Activated naive CD8-positive, alpha-beta T cell (primary cell): ENCODE measurements at regions not wholly inside any gene's neighbourhood (a gene's known extent, or its start where the extent isn't known, plus 50 kb on each side); places are given as distances from the start of the nearest gene placed in this dataset.
"Not testable (repeated sequence)": the region's sequence is repeated elsewhere in the genome, so short reads cannot be mapped to it uniquely, and the experiment has no call there.

Experiments used
- H3K27ac Mint-ChIP-seq: one replicate; pipeline ENCODE4 v1.8.0; 2021; ENCODE audit warnings: mixed read lengths
- H3K27me3 Mint-ChIP-seq: one replicate; pipeline ENCODE4 v1.8.0; 2021; ENCODE audit warnings: mixed read lengths
- H3K36me3 Mint-ChIP-seq: one replicate; pipeline ENCODE4 v1.8.0; 2021; ENCODE audit warnings: mixed read lengths
- H3K4me1 Mint-ChIP-seq: one replicate; pipeline ENCODE4 v1.8.0; 2021; ENCODE audit warnings: low read depth, mixed read lengths
- H3K4me3 Mint-ChIP-seq: one replicate; pipeline ENCODE4 v1.8.0; 2021; ENCODE audit warnings: mild to moderate bottlenecking, mixed read lengths
- H3K9me3 Mint-ChIP-seq: one replicate; pipeline ENCODE4 v1.8.0; 2021; ENCODE audit warnings: low read depth, mixed read lengths

GRCh38 chr2:144026753-144027152, 493.2 kb downstream of the ZEB2 start:
- H3K27me3 Mint-ChIP-seq = no peaks in the 10 kb centered on the region
- H3K27ac Mint-ChIP-seq = no peak overlapping the region
- no peaks in the 10 kb centered on the region for H3K4me1 Mint-ChIP-seq

GRCh38 chr2:144020047-144020446, 499.9 kb downstream of the ZEB2 start:
- no peaks in the 10 kb centered on the region for H3K9me3 Mint-ChIP-seq
- no peak overlapping the region for H3K27ac Mint-ChIP-seq
- H3K27me3 Mint-ChIP-seq = no peaks in the 10 kb centered on the region
- H3K4me3 Mint-ChIP-seq = no peak overlapping the region
- peaks cover 18% of the 10 kb centered on the region for H3K36me3 Mint-ChIP-seq
- H3K4me1 Mint-ChIP-seq = no peaks in the 10 kb centered on the region

More at GRCh38 chr2:144026753-144027152, 493.2 kb downstream of the ZEB2 start:
- H3K36me3 Mint-ChIP-seq = peaks cover 13% of the 10 kb centered on the region
- H3K4me3 Mint-ChIP-seq = no peak overlapping the region
- no peaks in the 10 kb centered on the region for H3K9me3 Mint-ChIP-seq

DNA sequence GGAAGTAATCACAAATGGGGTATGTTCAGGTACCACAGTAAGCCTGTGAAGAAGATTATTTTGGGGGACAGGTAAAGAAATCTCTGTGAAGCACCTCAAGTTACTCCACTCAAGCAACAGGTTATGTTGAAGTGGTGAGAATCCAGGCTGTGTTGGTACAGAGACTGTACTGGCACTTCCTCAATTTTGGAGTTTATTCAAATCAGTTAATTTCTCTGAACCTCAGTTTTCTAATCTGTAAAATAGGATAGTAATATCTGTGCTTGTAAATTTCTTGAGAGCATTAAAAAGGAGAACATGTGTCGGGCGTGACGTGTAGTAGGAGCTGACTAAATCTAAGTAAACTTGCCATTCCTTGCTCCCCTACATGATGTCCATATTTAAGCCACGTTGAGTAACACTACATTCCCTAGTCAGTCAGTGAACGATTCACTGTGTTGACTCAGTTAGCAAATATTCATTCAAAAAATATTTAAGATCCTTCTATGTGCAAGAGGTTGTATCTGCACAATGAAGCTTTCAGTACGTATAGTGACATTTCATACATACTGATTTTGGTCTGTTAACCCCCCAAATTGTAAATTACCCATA, 504.2 kb downstream of the ZEB2 start:
- Mint-ChIP-seq H3K4me3 (no peak overlapping the region), H3K4me1 (no peaks in the 10 kb centered on the region), H3K9me3 (no peaks in the 10 kb centered on the region), H3K36me3 (peaks cover 15% of the 10 kb centered on the region), H3K27me3 (no peaks in the 10 kb centered on the region), H3K27ac (no peak overlapping the region)

DNA sequence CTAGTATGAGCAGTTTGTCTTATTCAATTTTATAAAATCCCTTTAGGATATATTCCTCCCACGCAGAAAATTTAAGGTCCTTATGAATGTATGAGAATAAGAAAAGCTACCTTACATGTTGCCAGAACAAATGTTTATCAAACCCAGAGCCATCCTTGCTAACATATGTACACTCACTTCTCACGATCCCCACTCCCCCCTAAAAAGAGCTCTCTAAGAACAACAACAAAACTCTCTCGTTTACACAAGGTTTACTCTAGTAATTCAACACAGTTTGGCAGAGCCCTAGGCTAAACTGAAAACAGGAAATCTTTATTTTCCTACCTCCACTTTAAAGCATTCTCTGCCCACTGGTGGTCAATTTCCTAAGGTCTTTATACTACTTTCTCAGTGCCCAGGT, 504.9 kb downstream of the ZEB2 start:
- Mint-ChIP-seq H3K36me3 (peaks cover 15% of the 10 kb centered on the region), H3K9me3 (no peaks in the 10 kb centered on the region), H3K4me3 (no peak overlapping the region), H3K27me3 (no peaks in the 10 kb centered on the region), H3K4me1 (no peaks in the 10 kb centered on the region), H3K27ac (no peak overlapping the region)

DNA sequence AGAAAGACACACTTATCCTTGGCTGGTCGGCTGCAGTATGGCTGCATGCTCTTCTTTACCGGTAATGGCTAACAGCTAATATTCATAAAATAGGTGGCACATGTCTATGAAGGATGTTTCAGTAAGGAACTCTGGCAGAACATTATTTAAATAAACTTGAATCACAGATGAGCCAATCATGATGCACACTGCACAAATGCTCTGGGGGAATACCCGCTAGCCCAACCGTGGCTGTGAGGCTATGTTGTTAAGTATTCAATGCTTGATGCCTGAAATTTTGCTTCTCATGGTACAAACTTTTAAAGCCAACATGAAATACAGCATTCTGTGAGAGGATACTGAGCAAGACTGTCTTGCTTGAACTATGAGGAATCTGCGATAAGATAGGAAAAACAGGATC, 505.8 kb downstream of the ZEB2 start:
- Mint-ChIP-seq H3K27ac (no peak overlapping the region), H3K4me1 (no peaks in the 10 kb centered on the region), H3K9me3 (no peaks in the 10 kb centered on the region), H3K27me3 (no peaks in the 10 kb centered on the region), H3K36me3 (peaks cover 12% of the 10 kb centered on the region), H3K4me3 (no peak overlapping the region)

- Mint-ChIP-seq H3K36me3 (peaks cover 18% of the 10 kb centered on the region), H3K9me3 (no peaks in the 10 kb centered on the region), H3K4me3 (no peak overlapping the region), H3K27ac (no peak overlapping the region), H3K4me1 (no peaks in the 10 kb centered on the region), H3K27me3 (no peaks in the 10 kb centered on the region)
Observed at GRCh38 chr2:144012304-144012703, 507.6 kb downstream of the ZEB2 start.

GRCh38 chr2:144011553-144011952, 508.4 kb downstream of the ZEB2 start:
- H3K4me1 Mint-ChIP-seq = no peaks in the 10 kb centered on the region

GRCh38 chr2:144011098-144011497, 508.8 kb downstream of the ZEB2 start:
- no peaks in the 10 kb centered on the region for H3K4me1 Mint-ChIP-seq
- no peaks in the 10 kb centered on the region for H3K9me3 Mint-ChIP-seq
- H3K27me3 Mint-ChIP-seq = no peaks in the 10 kb centered on the region
- no peak overlapping the region for H3K4me3 Mint-ChIP-seq
- no peak overlapping the region for H3K27ac Mint-ChIP-seq
- peaks cover 29% of the 10 kb centered on the region for H3K36me3 Mint-ChIP-seq

More at GRCh38 chr2:144011553-144011952, 508.4 kb downstream of the ZEB2 start:
- H3K4me3 Mint-ChIP-seq = no peak overlapping the region
- H3K36me3 Mint-ChIP-seq = peaks cover 25% of the 10 kb centered on the region
- H3K27ac Mint-ChIP-seq = no peak overlapping the region
- no peaks in the 10 kb centered on the region for H3K9me3 Mint-ChIP-seq
- H3K27me3 Mint-ChIP-seq = no peaks in the 10 kb centered on the region

DNA sequence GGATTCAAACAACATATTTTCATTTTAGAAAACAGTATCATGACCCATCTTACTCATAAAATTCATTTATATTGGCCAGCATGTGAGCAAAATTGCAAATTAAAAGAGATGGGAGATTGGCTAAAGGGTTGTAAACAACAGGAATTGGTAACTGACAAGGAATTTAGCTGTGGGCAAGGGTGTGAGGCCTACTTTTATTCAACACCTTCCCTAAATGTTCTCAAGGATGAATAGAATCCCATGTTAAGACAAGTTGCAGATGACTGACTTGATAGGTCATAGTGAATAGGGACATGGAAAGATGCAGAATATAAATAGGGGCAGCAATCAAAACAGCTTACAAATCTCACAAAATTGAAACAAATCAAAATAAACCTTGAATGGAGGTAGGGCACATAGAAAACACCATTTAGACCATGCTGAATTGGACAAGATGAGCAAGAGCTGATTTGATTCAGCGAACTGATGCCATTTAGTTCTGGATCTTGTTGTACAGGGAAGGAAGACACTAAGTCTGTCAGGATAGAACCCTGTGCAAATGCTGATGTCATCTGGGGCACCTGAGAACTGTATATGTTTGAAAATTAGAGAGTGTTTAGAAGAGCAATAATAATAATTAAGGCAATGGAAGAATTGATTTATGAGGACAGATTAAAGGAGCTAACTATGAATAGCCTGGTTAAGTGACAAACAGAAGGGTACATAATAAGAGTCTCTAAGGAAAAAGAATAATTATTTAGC, 509.7 kb downstream of the ZEB2 start:
- Mint-ChIP-seq H3K27ac (no peak overlapping the region), H3K4me3 (no peak overlapping the region), H3K36me3 (peaks cover 29% of the 10 kb centered on the region), H3K4me1 (no peaks in the 10 kb centered on the region), H3K9me3 (no peaks in the 10 kb centered on the region), H3K27me3 (no peaks in the 10 kb centered on the region)

GRCh38 chr2:144006139-144006538, 513.8 kb downstream of the ZEB2 start:
- H3K36me3 Mint-ChIP-seq = peaks cover 35% of the 10 kb centered on the region
- no peaks in the 10 kb centered on the region for H3K4me1 Mint-ChIP-seq
- no peaks in the 10 kb centered on the region for H3K27me3 Mint-ChIP-seq
- no peak overlapping the region for H3K4me3 Mint-ChIP-seq
- no peak overlapping the region for H3K27ac Mint-ChIP-seq
- no peaks in the 10 kb centered on the region for H3K9me3 Mint-ChIP-seq

DNA sequence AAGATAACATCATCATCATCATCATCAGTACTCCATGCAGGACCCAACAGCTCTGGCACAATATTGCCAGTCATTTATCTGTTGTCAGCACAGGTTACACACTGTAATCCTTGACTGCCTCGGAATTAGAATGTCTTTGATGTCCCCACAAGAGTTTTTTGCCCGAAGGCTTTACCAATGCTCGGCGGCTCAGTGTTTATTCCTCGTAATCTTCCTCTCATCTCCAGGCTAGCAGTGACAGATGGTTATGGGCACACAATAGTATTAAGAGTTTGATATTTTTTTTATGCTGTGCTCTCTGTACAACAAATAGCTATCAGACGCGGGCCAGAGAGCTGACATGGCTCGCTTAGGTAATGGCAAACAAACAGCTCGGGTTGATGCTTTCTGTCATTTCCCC, 515.2 kb downstream of the ZEB2 start:
- H3K4me1 Mint-ChIP-seq = no peaks in the 10 kb centered on the region
- peaks cover 40% of the 10 kb centered on the region for H3K36me3 Mint-ChIP-seq
- H3K4me3 Mint-ChIP-seq = no peak overlapping the region
- H3K27ac Mint-ChIP-seq = no peak overlapping the region
- no peaks in the 10 kb centered on the region for H3K27me3 Mint-ChIP-seq
- H3K9me3 Mint-ChIP-seq = no peaks in the 10 kb centered on the region

GRCh38 chr2:144003460-144004075, 516.4 kb downstream of the ZEB2 start:
- H3K4me1 Mint-ChIP-seq = no peaks in the 10 kb centered on the region

DNA sequence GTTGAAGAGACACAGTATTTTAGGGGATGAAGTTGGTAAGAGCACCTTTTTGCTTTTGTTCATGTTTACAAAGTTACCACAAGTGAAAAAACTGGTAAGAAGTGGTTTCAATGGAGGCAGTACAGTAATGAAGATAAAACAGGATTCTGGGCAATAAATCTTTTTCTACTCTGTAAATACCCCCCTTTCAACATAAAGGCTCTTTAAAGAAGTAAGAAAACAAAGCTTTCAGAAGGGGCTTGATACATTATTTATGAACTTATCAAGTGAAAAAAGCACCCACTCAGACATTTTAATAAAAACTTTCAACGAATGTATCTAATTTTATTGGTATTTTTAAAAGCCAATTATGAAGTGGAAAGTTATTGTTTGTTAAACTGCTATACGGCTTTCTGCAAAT, 522.9 kb downstream of the ZEB2 start:
- H3K4me3 Mint-ChIP-seq = no peak overlapping the region
- no peaks in the 10 kb centered on the region for H3K27me3 Mint-ChIP-seq
- H3K9me3 Mint-ChIP-seq = no peaks in the 10 kb centered on the region
- H3K36me3 Mint-ChIP-seq = peaks cover 24% of the 10 kb centered on the region
- H3K4me1 Mint-ChIP-seq = no peaks in the 10 kb centered on the region
- H3K27ac Mint-ChIP-seq = no peak overlapping the region

More at GRCh38 chr2:144003460-144004075, 516.4 kb downstream of the ZEB2 start:
- H3K27me3 Mint-ChIP-seq = no peaks in the 10 kb centered on the region
- no peak overlapping the region for H3K27ac Mint-ChIP-seq
- peaks cover 40% of the 10 kb centered on the region for H3K36me3 Mint-ChIP-seq
- H3K9me3 Mint-ChIP-seq = no peaks in the 10 kb centered on the region
- no peak overlapping the region for H3K4me3 Mint-ChIP-seq

GRCh38 chr2:143994961-143995360, 525.0 kb downstream of the ZEB2 start:
- peaks cover 4% of the 10 kb centered on the region for H3K9me3 Mint-ChIP-seq
- no peaks in the 10 kb centered on the region for H3K4me1 Mint-ChIP-seq
- no peak overlapping the region for H3K4me3 Mint-ChIP-seq
- no peaks in the 10 kb centered on the region for H3K27me3 Mint-ChIP-seq
- peaks cover 16% of the 10 kb centered on the region for H3K36me3 Mint-ChIP-seq
- H3K27ac Mint-ChIP-seq = no peak overlapping the region

- H3K9me3 Mint-ChIP-seq = not testable (repeated sequence)
Observed at GRCh38 chr2:143991596-143991995, 528.3 kb downstream of the ZEB2 start.

More at GRCh38 chr2:143991596-143991995, 528.3 kb downstream of the ZEB2 start:
- not testable (repeated sequence) for H3K27me3 Mint-ChIP-seq, H3K27ac Mint-ChIP-seq, H3K4me3 Mint-ChIP-seq, H3K4me1 Mint-ChIP-seq
- H3K36me3 Mint-ChIP-seq = peaks cover 22% of the 10 kb centered on the region
